H9 (cell line): ENCODE measurements at regions not wholly inside any gene's neighbourhood (a gene's known extent, or its start where the extent isn't known, plus 50 kb on each side); places are given as distances from the start of the nearest gene placed in this dataset.

Experiments used
- DNase-seq: peaks from one replicate; pipeline ENCODE4 v3.0.0-alpha.2; 2017
- H2AFZ ChIP-seq: one replicate; pipeline ENCODE4 v1.6.1; 2013; ENCODE audit warnings: mild to moderate bottlenecking, low read length, control low read depth, moderate library complexity
- H2AK5ac ChIP-seq: 2 replicates; pipeline ENCODE4 v1.6.1; 2013; ENCODE audit warnings: low read length, control low read depth, mixed read lengths; ENCODE audit not compliant: insufficient read length
- H2BK120ac ChIP-seq: one replicate; pipeline ENCODE4 v1.6.1; 2013; ENCODE audit warnings: low read depth, mild to moderate bottlenecking, low read length, control low read depth, inconsistent platforms; ENCODE audit not compliant: poor library complexity, severe bottlenecking
- H2BK12ac ChIP-seq: 2 replicates; pipeline ENCODE4 v1.6.1; 2013; ENCODE audit warnings: low read length, control low read depth, mixed read lengths, low read depth; ENCODE audit not compliant: insufficient read length
- H2BK15ac ChIP-seq: 2 replicates; pipeline ENCODE4 v1.6.1; 2013; ENCODE audit warnings: low read depth, low read length, control low read depth
- H2BK20ac ChIP-seq: one replicate; pipeline ENCODE4 v1.6.1; 2013; ENCODE audit warnings: low read depth, mild to moderate bottlenecking, low read length, control low read depth, inconsistent platforms; ENCODE audit not compliant: poor library complexity, severe bottlenecking
- H2BK5ac ChIP-seq: 2 replicates; pipeline ENCODE4 v1.6.1; 2013; ENCODE audit warnings: low read length, control low read depth, mixed read lengths; ENCODE audit not compliant: insufficient read length
- H3K14ac ChIP-seq: 2 replicates; pipeline ENCODE4 v1.6.1; 2013; ENCODE audit warnings: low read length, control low read depth; ENCODE audit not compliant: insufficient read depth
- H3K18ac ChIP-seq: 2 replicates; pipeline ENCODE4 v1.6.1; 2013; ENCODE audit warnings: low read depth, mild to moderate bottlenecking, mixed read lengths, low read length, control low read depth; ENCODE audit not compliant: insufficient read length
- H3K23ac ChIP-seq: 2 replicates; pipeline ENCODE4 v1.6.1; 2013; ENCODE audit warnings: low read length, control low read depth, mixed read lengths, low read depth; ENCODE audit not compliant: insufficient read length
- H3K23me2 ChIP-seq: 2 replicates; pipeline ENCODE4 v1.6.1; 2013; ENCODE audit warnings: low read depth, mild to moderate bottlenecking, mixed read lengths, low read length, control low read depth; ENCODE audit not compliant: insufficient read length, poor library complexity, severe bottlenecking
- H3K27ac ChIP-seq: 2 replicates; pipeline ENCODE4 v1.5.1; 2013; ENCODE audit warnings: low read length, control low read depth, mixed read lengths, low read depth; ENCODE audit not compliant: insufficient read length
- H3K27me3 ChIP-seq: 2 replicates; pipeline ENCODE4 v1.6.1; 2013; ENCODE audit warnings: low read length, control low read depth, inconsistent platforms; ENCODE audit not compliant: insufficient read depth
- H3K4ac ChIP-seq: 2 replicates; pipeline ENCODE4 v1.6.1; 2013; ENCODE audit warnings: low read depth, mild to moderate bottlenecking, control low read depth, inconsistent platforms, low read length, moderate library complexity
- H3K4me1 ChIP-seq: 2 replicates; pipeline ENCODE4 v1.6.1; 2013; ENCODE audit warnings: low read length, control low read depth, inconsistent platforms; ENCODE audit not compliant: insufficient read depth
- H3K4me2 ChIP-seq: 2 replicates; pipeline ENCODE4 v1.6.1; 2013; ENCODE audit warnings: low read length, control low read depth, mixed read lengths; ENCODE audit not compliant: insufficient read length, insufficient read depth
- H3K56ac ChIP-seq: 2 replicates; pipeline ENCODE4 v1.6.1; 2013; ENCODE audit warnings: low read depth, mild to moderate bottlenecking, mixed read lengths, low read length, control low read depth; ENCODE audit not compliant: insufficient read length
- H3K79me1 ChIP-seq: 2 replicates; pipeline ENCODE4 v1.6.1; 2013; ENCODE audit warnings: low read depth, mild to moderate bottlenecking, moderate library complexity, low read length, control low read depth, inconsistent platforms; ENCODE audit not compliant: insufficient read depth, poor library complexity, severe bottlenecking
- H3K79me2 ChIP-seq: 2 replicates; pipeline ENCODE4 v1.6.1; 2013; ENCODE audit warnings: low read length, control low read depth, inconsistent platforms; ENCODE audit not compliant: insufficient read depth
- H3K9ac ChIP-seq: 2 replicates; pipeline ENCODE4 v1.6.1; 2013; ENCODE audit warnings: low read length, control low read depth, mixed read lengths; ENCODE audit not compliant: insufficient read length; ENCODE audit errors: extremely low read depth
- H3K9me3 ChIP-seq: one replicate; pipeline ENCODE4 v1.6.1; 2013; ENCODE audit warnings: low read depth, low read length, inconsistent platforms; ENCODE audit not compliant: control insufficient read depth
- H3T11ph ChIP-seq: one replicate; pipeline ENCODE4 v1.6.1; 2013; ENCODE audit warnings: mild to moderate bottlenecking, low read length, control low read depth, inconsistent platforms
- H4K20me1 ChIP-seq: one replicate; pipeline ENCODE4 v1.6.1; 2013; ENCODE audit not compliant: control insufficient read depth, insufficient read length, insufficient read depth
- H4K5ac ChIP-seq: 2 replicates; pipeline ENCODE4 v1.6.1; 2013; ENCODE audit warnings: low read depth, mild to moderate bottlenecking, mixed read lengths, low read length, control low read depth; ENCODE audit not compliant: insufficient read length
- H4K8ac ChIP-seq: replicated peaks from 2 replicates; pipeline ENCODE4 v1.6.1; 2013; ENCODE audit warnings: low read length, control low read depth, mixed read lengths, low read depth; ENCODE audit not compliant: insufficient read length
- H4K91ac ChIP-seq: 2 replicates; pipeline ENCODE4 v1.6.1; 2013; ENCODE audit warnings: low read depth, mild to moderate bottlenecking, moderate library complexity, mixed read lengths, low read length, control low read depth; ENCODE audit not compliant: insufficient read length
- H3K27ac Mint-ChIP-seq, 3 experiments: 2 replicates in 2 of 3; 3 replicates in 1 of 3; pipeline ENCODE4 v1.8.0; 2020 to 2021; ENCODE audit warnings: mixed read lengths in 3 of 3, mild to moderate bottlenecking in 1 of 3, moderate library complexity in 1 of 3
- H3K27me3 Mint-ChIP-seq: 2 replicates; pipeline ENCODE4 v1.8.0; 2021; ENCODE audit warnings: low read depth, mild to moderate bottlenecking, moderate library complexity, mixed read lengths
- H3K36me3 Mint-ChIP-seq, 3 experiments: 2 replicates in 2 of 3; 3 replicates in 1 of 3; pipeline ENCODE4 v1.8.0; 2020 to 2021; ENCODE audit warnings: low read depth in 3 of 3, mixed read lengths in 3 of 3; ENCODE audit not compliant: insufficient read depth in 1 of 3
- H3K4me1 Mint-ChIP-seq, 2 experiments: 2 replicates each; pipeline ENCODE4 v1.8.0; 2020; ENCODE audit warnings: mixed read lengths in 2 of 2
- H3K4me3 Mint-ChIP-seq, 2 experiments: 2 replicates in 1 of 2; 3 replicates in 1 of 2; pipeline ENCODE4 v1.8.0; 2020 to 2021; ENCODE audit warnings: mild to moderate bottlenecking in 2 of 2, mixed read lengths in 2 of 2, moderate library complexity in 1 of 2
- H3K9me3 Mint-ChIP-seq, 2 experiments: 2 replicates in 1 of 2; 3 replicates in 1 of 2; pipeline ENCODE4 v1.8.0; 2020; ENCODE audit warnings: mild to moderate bottlenecking in 2 of 2, mixed read lengths in 2 of 2, moderate library complexity in 1 of 2
- CTCF ChIP-seq: fragments of 200-600 bp; sonication (generic); conservative IDR thresholded peaks from 3 replicates; pipeline ENCODE4 v1.8.0; 2021; ENCODE audit warnings: antibody characterized with exemption, mild to moderate bottlenecking
- WGBS: extraction: QIAGEN DNeasy Blood & Tissue Kit; methylation state at CpG from one replicate; pipeline ENCODE4 v1.1.7; 2013; ENCODE audit warnings: missing lambda C conversion rate, low lambda C conversion rate, mixed read lengths; ENCODE audit not compliant: insufficient read length; ENCODE audit errors: extremely low coverage; 5-methylcytosine and 5-hydroxymethylcytosine counted together

- no peak overlapping the region for H3K4me2 ChIP-seq
- H3K23me2 ChIP-seq, result no peaks in the 10 kb centered on the region
These were observed 96.4 kb upstream of the XPO1 start for GRCh38 chr2:61634512-61634911.

More at GRCh38 chr2:61634512-61634911, 96.4 kb upstream of the XPO1 start:
- no peak overlapping the region for H3T11ph ChIP-seq
- Mint-ChIP-seq H3K4me3 (no peak overlapping the region), H3K36me3 (no peaks in the 10 kb centered on the region), H3K27ac (0 out of 7 replicates have a peak overlapping the region, but pooled peaks of 1 of the 3 experiments have one; percentile 48), H3K9me3 (no peaks in the 10 kb centered on the region), H3K4me1 (peaks cover 55% of the 10 kb centered on the region in 2 experiments), H3K27me3 (no peaks in the 10 kb centered on the region)
- H3K79me1 ChIP-seq, result no peaks in the 10 kb centered on the region
- DNase-seq, result no peak
- H2BK120ac ChIP-seq, result no peak overlapping the region
- H3K27ac ChIP-seq, result no peak overlapping the region
- no peak overlapping the region for H2BK5ac ChIP-seq
- no peaks in the 10 kb centered on the region for H3K27me3 ChIP-seq
- no peak overlapping the region for H3K4ac ChIP-seq
- no peak overlapping the region for H4K91ac ChIP-seq
- TF ChIP-seq CTCF, result no peak
- H2AK5ac ChIP-seq, result no peak overlapping the region
- WGBS, result no CpG with 5 or more reads among the region's 5 CpGs
- H2BK12ac ChIP-seq, result no peak overlapping the region
- H3K23ac ChIP-seq, result no peak overlapping the region
- H3K9me3 ChIP-seq, result no peaks in the 10 kb centered on the region
- H3K4me1 ChIP-seq, result no peaks in the 10 kb centered on the region; the same call in none of the 2 replicates
- no peak overlapping the region for H2BK20ac ChIP-seq
- no peaks in the 10 kb centered on the region for H4K20me1 ChIP-seq
- no peak overlapping the region for H3K9ac ChIP-seq
- no peak overlapping the region for H3K14ac ChIP-seq
- no peak overlapping the region for H4K5ac ChIP-seq
- H4K8ac ChIP-seq, result no peak overlapping the region
- H3K79me2 ChIP-seq, result no peaks in the 10 kb centered on the region
- H3K18ac ChIP-seq, result no peak overlapping the region
- no peak overlapping the region for H3K56ac ChIP-seq
- no peak overlapping the region for H2AFZ ChIP-seq
- H2BK15ac ChIP-seq, result no peak overlapping the region
